GM23338 (cell line): ENCODE measurements at regions not wholly inside any gene's neighbourhood (a gene's known extent, or its start where the extent isn't known, plus 50 kb on each side); places are given as distances from the start of the nearest gene placed in this dataset.

Source experiments
- CTCF ChIP-seq, 2 experiments: fragments of 200-600 bp in 1 of 2; sonication (generic) in 1 of 2; conservative IDR thresholded peaks; 2 replicates each; pipeline versions ENCODE4 v1.5.1 to v1.6.1; 2016 to 2017; ENCODE audit warnings: antibody characterized with exemption in 2 of 2, low read depth in 2 of 2, mild to moderate bottlenecking in 2 of 2, moderate library complexity in 1 of 2
- EZH2 ChIP-seq: fragments of 200-600 bp; sonication (generic); IDR thresholded peaks from one replicate; pipeline ENCODE4 v1.8.0; 2017; ENCODE audit warnings: antibody characterized with exemption, mild to moderate bottlenecking, low read depth; ENCODE audit not compliant: unreplicated experiment
- JUNB ChIP-seq: IDR thresholded peaks from one replicate; pipeline ENCODE4 v1.6.1; 2016; ENCODE audit warnings: antibody characterized with exemption; ENCODE audit not compliant: unreplicated experiment

- TF ChIP-seq CTCF (conservative IDR thresholded peaks at IDR 0.05; ENCODE audit: low read depth in 2 of 2) (no peak), EZH2 (no peak), JUNB (no peak)
Measured at GRCh38 chr16:66168777-66169176, 197.7 kb upstream of the CDH5 start.
